RCC 7860 (cell line): ENCODE measurements at regions not wholly inside any gene's neighbourhood (a gene's known extent, or its start where the extent isn't known, plus 50 kb on each side); places are given as distances from the start of the nearest gene placed in this dataset.

Experiments
- DNase-seq: peaks from one replicate; pipeline ENCODE4 v3.0.0-alpha.2; 2015; ENCODE audit warnings: low spot score
- FAIRE-seq: peaks from 2 replicates; lab custom pipeline; 2012; peaks lifted over from hg19 to GRCh38; lab: Jason Lieb, UNC

DNA sequence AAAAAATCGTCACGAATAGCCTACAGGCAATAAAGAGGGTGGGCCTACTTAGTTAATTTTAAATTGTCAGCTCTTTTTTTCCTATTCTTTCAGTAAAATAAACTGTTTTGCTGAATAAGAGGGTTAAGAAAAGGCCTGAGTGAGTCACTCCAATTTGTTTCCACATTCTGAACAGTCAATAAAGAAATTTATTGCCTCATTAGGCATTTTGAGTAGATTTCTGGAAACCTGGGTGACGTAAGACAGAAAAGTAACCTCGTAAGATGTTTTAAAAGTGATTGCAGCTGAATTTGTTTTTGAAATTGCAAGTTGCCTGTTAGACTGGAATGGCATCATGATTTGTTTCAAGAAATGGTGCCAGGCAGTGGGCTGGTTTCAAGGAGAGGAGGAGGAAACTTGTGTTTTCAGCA is 439.3 kb downstream of the USP25 start:
- no peak for DNase-seq
- FAIRE-seq = no peak

DNA sequence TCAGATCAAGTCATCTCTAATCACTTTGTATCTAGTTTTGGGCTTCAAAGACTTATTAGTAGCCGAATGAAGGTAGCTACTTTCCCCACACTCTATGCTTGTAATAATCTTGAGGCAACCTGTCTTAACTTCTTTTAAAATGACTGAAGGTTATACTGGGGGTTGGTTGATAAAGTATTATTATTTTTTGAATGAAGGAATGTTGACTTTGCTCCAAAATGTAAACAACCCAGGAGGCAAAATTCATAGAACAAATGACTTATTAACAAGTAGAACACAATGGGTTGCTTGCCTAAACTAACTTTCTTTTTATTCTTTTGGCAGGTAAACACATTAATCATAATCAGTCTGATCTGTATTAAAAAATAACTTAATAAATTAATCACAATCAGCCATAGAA is 440.0 kb downstream of the USP25 start:
- DNase-seq = no peak
- no peak for FAIRE-seq

DNA sequence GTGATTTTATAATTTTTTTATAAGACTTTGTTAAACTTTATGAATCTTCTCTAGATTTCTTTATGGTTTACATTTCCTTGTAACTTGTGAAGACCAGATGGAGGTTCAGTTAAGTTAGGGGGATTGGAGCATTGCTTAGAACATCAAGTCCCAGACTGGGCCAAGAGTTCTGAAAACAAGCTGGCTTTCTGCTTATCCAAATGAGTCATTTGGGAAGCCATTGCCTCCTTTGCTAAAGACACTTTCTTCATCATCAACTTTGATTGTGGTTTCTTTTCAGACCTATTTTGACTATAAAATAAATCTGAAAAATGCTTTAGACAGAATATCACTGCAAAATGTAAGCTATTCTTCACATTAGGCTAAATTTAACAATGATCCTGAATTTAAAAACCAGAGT is 446.8 kb downstream of the USP25 start:
- DNase-seq (no peak), FAIRE-seq (no peak)

DNA sequence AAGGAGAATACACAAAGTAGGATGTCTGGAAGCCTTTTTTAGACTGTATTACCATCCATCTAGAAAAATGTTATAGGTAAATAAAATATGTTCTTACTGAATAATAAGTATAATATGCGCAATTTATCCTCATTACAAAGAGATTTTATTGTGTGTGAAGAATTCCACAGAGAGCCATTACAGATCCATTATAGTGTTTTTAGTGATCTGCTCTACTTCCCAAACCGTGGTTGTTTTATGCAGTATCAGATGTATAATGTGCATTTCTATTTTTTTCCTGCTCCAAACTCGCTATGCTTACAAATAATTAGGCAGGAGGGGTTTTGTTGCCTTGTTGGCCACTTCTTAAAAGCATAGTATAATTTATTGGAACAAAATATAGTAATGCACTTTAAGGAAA is 447.8 kb downstream of the USP25 start:
- DNase-seq (no peak), FAIRE-seq (no peak)

DNA sequence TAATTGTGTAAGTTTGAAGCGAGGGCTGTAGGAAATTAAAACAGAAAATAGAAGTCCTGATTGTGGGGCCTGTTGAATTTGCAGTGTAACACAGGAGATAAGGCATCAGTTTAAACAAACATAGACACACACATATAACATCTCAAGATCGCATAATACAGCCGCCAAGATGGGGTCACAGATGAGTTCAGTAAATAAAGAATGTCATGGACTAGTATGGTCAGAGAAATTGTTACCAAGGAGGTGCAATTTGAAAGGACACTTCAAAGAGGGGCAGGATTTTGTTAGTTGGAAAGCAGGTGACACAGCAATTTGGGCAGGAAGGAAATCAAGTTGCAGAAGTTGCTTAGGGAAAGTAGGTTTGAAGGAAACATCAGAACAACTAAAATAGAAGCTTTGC is 450.0 kb downstream of the USP25 start:
- no peak for FAIRE-seq
- no peak for DNase-seq

DNA sequence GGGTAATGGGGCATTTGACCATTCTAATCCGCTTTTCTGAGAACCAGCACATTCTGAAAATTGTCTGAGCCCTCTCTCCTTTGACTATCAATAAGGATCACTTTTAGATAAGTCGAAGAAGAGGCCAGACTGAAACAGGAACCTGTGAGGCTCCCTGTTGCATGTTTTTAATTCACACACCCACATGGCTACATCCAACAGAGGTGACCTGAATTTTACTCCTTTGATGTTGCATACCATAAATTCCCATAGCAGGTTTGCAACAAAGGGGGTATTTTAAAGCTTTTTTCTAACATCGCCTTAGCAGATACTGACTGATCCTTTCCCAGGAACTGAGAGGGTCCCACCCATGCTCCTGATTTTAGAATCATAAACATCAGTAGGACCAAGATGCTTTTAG is 450.8 kb downstream of the USP25 start:
- FAIRE-seq = no peak

DNA sequence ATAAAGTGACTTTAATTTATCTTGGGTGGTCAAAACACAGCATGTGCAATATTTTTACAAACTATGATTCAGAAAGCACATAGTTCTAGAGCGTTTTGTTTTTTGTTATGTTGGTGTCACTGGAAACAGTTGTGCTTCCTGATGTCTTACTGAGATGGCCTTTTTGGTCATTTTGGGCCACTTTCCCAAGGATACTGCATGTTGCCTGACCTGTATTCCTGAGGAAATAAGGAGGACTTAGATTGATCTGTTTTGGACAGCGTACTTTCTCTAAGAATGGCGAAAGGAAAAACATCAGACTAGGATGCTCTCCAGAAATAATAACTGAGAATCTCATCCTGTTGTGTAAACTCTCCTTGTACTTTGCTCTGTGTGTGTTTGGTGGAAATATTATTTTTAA is 451.2 kb downstream of the USP25 start:
- no peak for FAIRE-seq
- DNase-seq = no peak

More for the DNA sequence above, 450.8 kb downstream of the USP25 start:
- DNase-seq = no peak

DNA sequence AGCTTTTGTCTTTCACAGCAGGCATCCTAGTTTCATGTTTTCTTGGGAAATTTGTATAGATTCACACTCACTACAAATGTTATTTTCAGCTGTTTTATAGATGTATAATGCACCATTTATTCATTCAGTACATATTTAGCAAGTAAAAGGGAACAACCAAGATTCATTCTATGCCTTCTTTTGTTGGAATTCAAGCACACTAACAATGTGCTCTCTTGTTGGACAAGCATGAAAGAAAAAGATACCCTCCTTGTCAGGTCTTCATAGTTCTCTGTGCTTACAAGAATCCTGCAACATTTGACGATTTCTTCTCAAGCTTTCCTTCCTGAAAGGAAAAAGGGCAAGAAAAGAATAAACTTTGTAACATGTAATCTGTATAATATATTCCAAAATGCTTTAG is 456.0 kb downstream of the USP25 start:
- no peak for FAIRE-seq

DNA sequence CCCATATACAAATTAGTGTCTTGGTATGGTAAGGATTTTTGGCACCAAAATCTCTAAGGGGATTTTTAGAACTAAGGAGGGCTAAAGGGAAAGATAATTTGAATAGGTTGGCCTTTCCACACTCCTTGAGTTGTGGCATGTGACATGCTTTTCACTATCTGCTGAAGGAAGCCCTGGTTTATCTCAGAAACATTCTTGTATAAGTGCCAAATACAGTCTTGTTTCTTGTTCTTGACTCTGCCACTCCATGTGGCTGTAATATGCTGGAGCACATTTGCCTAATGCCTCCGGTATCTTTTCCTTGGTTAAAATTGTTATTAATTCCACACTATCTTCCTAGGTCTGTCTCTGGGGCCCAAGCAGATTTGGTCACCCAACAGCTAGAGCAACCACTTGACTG is 457.0 kb downstream of the USP25 start:
- FAIRE-seq = no peak
- DNase-seq = no peak

More for the DNA sequence above, 456.0 kb downstream of the USP25 start:
- no peak for DNase-seq

DNA sequence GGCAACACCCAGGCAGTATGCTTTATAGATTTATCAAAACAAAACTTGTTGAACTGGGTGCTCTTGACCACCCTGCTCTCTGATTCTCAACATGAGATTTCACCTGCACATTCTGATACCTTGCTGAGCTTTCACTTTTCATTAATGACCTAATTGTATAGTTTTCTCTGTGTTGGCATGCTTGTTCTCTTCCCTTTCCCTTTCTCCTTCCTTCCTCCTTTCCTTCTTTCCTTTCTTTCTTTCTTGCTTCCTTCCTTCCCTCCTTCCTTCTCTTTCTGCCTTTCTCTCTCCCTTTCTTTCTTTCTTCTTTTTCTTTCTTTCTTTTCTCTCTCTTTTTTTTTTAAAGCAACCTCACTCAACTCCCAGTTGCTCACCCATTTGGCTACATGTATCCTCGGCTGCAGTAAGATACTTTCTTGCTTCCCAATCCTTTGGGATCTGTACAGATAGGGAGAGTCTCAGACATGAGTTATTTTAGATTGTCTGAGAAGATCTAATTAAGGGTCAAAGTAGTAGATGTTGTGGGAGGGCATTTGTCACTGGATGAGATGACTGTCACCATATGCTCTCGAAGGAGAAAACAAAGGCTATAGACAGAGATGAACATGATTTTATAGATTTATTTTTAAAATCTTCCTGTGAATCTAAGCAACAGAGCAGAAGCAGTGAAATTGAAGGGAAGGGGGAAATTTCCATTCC is 458.0 kb downstream of the USP25 start:
- no peak for DNase-seq
- FAIRE-seq = no peak

DNA sequence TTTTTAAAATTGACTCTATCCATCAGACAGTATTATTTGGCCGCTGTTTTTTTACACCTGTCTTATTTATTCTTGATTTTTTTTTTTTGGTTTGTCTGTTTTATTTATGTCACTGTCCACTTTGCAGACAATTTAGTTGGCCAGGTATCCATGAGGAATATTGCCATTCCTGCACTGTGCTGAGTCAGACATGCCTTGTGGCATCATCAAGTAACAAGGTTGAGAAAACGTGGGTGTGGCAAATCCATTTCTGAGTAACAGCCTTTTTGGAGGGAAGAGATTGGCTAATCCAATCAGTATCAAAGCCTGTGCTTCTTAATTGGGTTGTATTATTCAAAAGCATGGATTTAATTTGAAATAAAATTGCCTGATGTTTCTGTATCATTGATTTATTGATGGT is 463.1 kb downstream of the USP25 start:
- FAIRE-seq (peak; percentile 35), DNase-seq (peak; percentile 20)

DNA sequence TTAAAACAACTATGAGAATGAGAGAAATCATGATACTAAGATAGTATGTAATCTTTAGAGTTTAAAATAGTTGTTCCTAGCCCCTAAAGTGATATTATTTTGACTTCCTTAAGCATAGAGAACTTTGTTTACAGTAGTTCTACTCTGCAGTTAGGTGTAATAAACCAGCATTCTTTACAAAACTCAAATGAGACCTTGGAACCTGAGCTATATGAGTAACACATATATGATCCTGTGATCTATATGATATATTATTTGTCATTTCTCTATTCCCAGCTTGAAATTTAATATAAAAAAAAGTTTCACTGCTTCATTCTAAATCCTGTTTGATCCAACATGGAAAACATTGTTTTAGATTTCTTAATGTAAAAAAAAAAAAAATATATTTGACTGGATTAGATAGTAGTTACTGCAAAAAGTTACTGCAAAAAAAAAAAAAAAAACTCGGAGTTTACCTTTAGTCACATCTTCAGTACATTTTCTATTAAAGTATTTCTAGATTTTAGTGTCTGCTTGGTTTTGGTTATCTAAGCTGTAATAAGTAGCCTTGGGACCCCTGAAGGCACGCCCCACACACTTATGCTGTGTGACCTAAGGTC is 463.8 kb downstream of the USP25 start:
- FAIRE-seq = no peak
- no peak for DNase-seq

DNA sequence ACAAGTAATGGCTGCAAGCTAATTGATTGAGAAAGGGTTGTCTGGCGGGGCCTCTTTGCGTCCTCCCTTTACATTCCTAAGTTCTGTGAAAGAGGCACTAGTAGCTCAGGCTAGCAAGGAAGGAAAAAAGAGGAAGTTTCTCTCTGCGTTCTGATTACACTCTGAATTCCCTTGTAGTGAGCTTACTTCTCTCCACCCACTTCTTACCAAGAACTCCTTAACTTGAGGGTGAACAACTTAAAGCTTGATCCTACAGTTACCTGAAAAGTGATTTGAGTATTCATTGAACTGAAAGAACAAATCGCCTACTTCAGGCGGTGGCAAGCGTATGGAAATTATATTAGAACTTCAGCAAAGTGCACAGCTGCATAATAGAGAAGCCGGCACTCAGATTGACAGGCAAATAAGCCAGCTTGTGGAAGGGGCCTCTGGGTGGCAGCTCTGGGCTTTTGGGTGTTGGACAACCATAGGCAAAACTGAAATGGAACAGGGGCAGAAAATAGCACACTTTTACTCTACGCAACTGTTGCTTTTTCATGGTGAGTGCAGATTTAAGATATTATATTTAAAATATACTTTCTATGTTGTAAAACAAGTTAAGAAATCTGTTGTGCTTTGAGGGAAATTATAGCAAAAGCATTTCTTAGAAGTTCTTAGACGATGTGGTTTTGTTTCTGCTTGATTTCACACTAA is 464.5 kb downstream of the USP25 start:
- FAIRE-seq = no peak
- peak; percentile 41 for DNase-seq

DNA sequence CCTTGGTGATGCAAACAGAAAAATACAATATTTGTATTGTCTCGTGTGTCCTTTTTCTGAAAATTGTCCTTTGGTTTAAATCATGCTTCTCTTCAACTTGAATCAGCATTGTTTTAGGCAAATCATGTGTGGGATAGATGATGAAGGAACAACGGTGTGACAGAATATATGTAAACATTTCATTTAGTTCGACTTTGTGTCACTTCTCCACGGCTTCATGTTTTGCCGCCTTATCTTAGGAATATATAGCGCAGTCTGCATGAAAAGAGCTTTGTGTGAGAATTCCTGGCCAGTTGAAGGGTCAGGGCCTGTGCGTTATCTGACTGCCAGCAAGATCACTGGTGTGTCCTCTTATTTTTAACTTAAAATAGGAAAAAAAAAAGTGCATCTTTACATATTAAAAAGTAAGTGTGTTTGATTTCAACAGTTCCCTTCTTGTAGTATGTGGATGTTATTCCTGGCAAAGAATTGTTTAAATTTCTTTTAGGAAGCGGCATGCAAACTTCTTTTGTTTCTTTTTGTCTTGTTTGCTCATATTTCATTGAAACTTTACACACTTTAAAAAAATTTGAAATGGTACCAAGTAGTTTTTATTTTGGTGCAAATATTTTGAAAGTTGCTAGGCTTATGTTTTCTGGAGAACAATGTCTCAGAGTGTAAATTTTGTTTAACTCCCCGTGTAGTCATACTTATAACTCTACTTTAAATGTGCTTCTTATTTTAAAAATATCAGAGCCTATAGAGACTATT is 465.2 kb downstream of the USP25 start:
- FAIRE-seq (peak; percentile 17), DNase-seq (no peak)

DNA sequence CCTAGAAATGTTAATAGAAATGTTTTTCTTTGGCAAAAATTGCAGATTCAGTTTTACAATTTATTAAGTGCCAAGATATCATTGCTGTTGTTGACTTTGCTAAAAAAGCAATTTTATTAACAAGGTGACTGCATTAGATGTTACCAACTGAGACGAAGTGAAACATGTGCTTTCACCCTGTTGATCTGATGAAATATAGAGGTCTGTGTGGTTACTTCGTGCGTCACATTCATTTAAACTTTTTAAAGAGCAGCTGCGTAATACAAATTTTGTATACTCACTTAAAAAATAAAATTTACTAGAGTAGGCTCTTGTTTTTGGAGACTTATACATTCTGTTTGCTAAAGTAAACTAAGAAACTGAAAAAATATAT is 465.7 kb downstream of the USP25 start:
- FAIRE-seq (peak; percentile 17), DNase-seq (no peak)

DNA sequence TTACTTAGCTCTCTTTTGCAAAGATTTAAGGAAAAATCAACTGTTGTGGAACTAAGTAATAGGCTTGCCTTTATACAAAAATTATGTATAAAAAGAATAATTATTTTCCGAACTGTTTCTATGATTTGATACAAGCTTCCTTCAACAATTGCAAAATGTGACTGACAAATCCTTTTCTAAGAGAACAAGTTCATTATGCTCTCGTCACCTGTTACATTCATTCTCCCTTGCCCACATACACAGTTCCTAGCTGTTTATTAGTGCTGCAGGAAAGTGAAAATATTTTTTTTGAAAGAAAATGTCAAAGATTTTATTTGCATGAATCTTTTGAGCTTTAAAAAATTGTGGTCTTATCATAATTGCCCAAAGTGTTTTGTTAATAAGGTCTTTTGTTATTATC is 466.2 kb downstream of the USP25 start:
- no peak for DNase-seq

DNA sequence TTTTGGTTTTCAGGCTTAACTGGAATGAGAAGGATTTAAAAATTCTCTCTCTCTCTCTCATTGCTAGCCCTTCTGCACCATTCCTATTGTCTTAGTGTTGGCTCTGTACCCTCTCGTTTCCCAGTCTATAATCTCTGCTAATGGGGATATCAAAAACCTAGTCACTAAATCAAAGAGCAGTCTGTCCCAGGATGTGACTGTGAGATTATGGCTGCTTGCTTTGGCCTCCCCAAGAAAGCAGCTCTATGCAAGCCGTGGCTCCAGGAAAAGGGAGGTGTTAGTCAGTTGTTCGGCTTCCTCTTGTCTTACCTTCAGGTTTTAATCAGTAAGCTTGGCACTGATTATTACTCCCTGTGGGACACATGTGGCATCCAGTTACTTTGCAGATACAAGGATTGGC is 468.8 kb downstream of the USP25 start:
- FAIRE-seq (no peak), DNase-seq (no peak)

More for the DNA sequence above, 466.2 kb downstream of the USP25 start:
- no peak for FAIRE-seq

DNA sequence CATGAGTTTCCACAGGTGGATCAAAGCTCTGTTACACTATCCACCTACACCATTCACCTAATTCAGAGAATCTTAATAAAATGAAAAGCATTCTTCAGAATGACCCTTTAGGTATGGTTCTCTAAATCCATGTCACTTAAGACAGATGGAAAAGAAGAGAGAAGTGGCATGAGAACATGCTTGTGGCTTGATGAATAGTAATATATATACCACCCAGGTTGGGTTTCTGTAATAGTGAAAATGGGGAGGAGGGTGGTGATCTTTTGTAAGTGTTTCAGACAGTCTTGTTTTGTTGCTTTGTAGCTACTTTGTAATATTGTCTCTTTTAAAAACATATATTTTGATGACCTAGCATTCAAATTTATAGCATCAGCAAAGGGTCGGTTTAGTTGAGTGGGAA is 469.8 kb downstream of the USP25 start:
- FAIRE-seq (no peak), DNase-seq (no peak)

DNA sequence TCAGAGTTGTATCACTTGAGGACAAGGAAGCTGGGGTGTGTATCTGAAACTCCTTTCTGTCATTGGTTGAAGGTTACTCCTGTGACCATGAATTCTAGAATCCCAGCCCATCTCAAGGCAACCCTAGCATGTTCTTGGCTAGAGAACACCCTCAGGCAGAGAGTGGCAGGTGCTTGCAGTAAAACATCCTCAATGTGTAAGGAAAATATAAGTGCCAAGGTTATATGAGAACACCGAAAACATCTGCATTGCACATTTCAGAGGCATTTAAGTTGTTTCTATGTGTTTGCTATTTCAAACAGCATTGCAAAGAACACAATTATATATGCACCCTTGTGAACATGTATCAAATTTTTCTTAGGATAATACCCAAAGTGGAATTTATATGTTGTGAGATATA is 471.9 kb downstream of the USP25 start:
- DNase-seq (no peak), FAIRE-seq (no peak)

DNA sequence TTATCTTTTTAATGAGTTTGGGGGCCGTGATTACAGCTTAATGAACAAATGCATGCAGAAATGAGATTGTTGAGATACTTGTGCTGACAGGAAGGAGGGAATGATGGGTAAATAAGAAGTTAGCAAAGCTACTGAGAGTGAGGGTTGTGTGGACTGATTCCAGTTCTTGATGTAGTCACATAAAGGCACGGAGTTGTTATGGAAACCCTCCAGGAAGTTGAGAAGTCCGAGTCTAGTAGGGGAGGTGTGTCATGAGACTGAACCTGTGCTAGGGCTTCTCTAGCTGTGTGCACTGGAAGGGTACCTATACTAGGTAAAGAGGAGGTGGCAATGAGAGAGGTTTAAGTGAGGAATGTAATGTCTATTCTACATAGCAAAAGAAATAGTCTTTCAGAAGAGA is 475.7 kb downstream of the USP25 start:
- FAIRE-seq = no peak
- no peak for DNase-seq
